ENCODE measurements at regions not wholly inside any gene's neighbourhood (a gene's known extent, or its start where the extent isn't known, plus 50 kb on each side); places are given as distances from the start of the nearest gene placed in this dataset.

- TF ChIP-seq, protein P1, sequence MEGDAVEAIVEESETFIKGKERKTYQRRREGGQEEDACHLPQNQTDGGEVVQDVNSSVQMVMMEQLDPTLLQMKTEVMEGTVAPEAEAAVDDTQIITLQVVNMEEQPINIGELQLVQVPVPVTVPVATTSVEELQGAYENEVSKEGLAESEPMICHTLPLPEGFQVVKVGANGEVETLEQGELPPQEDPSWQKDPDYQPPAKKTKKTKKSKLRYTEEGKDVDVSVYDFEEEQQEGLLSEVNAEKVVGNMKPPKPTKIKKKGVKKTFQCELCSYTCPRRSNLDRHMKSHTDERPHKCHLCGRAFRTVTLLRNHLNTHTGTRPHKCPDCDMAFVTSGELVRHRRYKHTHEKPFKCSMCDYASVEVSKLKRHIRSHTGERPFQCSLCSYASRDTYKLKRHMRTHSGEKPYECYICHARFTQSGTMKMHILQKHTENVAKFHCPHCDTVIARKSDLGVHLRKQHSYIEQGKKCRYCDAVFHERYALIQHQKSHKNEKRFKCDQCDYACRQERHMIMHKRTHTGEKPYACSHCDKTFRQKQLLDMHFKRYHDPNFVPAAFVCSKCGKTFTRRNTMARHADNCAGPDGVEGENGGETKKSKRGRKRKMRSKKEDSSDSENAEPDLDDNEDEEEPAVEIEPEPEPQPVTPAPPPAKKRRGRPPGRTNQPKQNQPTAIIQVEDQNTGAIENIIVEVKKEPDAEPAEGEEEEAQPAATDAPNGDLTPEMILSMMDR (IDR thresholded peaks at IDR 0.05 in 8 of 11, conservative IDR thresholded peaks at IDR 0.05 in 3 of 11), result no peak
- TF ChIP-seq POLR2A (IDR thresholded peaks at IDR 0.05) (no peak), POLR2AphosphoS5 (IDR thresholded peaks at IDR 0.05) (no peak)
Observed at GRCh38 chr1:89440911-89441310, 77.1 kb downstream of the GBP6 start.
